RWPE2 (cell line): ENCODE measurements at regions not wholly inside any gene's neighbourhood (a gene's known extent, or its start where the extent isn't known, plus 50 kb on each side); places are given as distances from the start of the nearest gene placed in this dataset.

Source experiments
- ATAC-seq: fragments of 200-7000 bp; cut with Tn5 transposase; 3 replicates; pipeline ENCODE4 v1.9.1; 2021; ENCODE audit warnings: low read depth
- DNase-seq: peaks from one replicate; pipeline ENCODE4 v3.0.0-alpha.2; 2020; ENCODE audit warnings: low spot score
- H3K27ac ChIP-seq: fragments of 450-650 bp; 2 replicates; pipeline ENCODE4 v1.5.1; 2017; ENCODE audit warnings: mild to moderate bottlenecking; ENCODE audit not compliant: poor library complexity, severe bottlenecking
- H3K27me3 ChIP-seq: fragments of 250-450 bp; sonication (Bioruptor Pico); 2 replicates; pipeline ENCODE4 v1.5.1; 2021; ENCODE audit warnings: mild to moderate bottlenecking, moderate library complexity; ENCODE audit not compliant: insufficient read depth, poor library complexity, severe bottlenecking
- H3K36me3 ChIP-seq: fragments of 250-450 bp; sonication (Bioruptor Pico); 2 replicates; pipeline ENCODE4 v1.5.1; 2020; ENCODE audit warnings: low read depth, mild to moderate bottlenecking, moderate library complexity
- H3K4me1 ChIP-seq: fragments of 250-450 bp; sonication (Bioruptor Pico); 2 replicates; pipeline ENCODE4 v1.5.1; 2021; ENCODE audit warnings: mild to moderate bottlenecking, moderate library complexity; ENCODE audit not compliant: insufficient read depth, poor library complexity, severe bottlenecking
- H3K4me3 ChIP-seq: fragments of 250-450 bp; sonication (Bioruptor Pico); 2 replicates; pipeline ENCODE4 v1.5.1; 2021; ENCODE audit warnings: mild to moderate bottlenecking, moderate library complexity; ENCODE audit not compliant: severe bottlenecking
- H3K9me3 ChIP-seq: fragments of 250-450 bp; sonication (Bioruptor Pico); 2 replicates; pipeline ENCODE4 v1.5.1; 2021; ENCODE audit warnings: mild to moderate bottlenecking, moderate library complexity; ENCODE audit not compliant: severe bottlenecking
- CTCF ChIP-seq: fragments of 450-650 bp; IDR thresholded peaks from one replicate; pipeline ENCODE4 v1.5.1; 2017; ENCODE audit warnings: mild to moderate bottlenecking, moderate library complexity; ENCODE audit not compliant: poor library complexity, severe bottlenecking

- no peaks in the 10 kb centered on the region for H3K36me3 ChIP-seq
- no peaks in the 10 kb centered on the region for H3K27me3 ChIP-seq
- H3K9me3 ChIP-seq, result no peaks in the 10 kb centered on the region
- H3K4me3 ChIP-seq, result no peak overlapping the region
- no peak for DNase-seq
- no peak for TF ChIP-seq CTCF
- H3K4me1 ChIP-seq, result no peaks in the 10 kb centered on the region
- no peak for ATAC-seq
- H3K27ac ChIP-seq, result no peak overlapping the region
These were observed 177.6 kb downstream of the STK31 start for GRCh38 chr7:23887660-23888059.

GRCh38 chr7:23888958-23889357, 178.9 kb downstream of the STK31 start:
- Histone ChIP-seq H3K9me3 (no peaks in the 10 kb centered on the region), H3K4me3 (no peak overlapping the region), H3K4me1 (no peaks in the 10 kb centered on the region), H3K27me3 (no peaks in the 10 kb centered on the region), H3K36me3 (no peaks in the 10 kb centered on the region), H3K27ac (no peak overlapping the region)
- ATAC-seq (no peak), DNase-seq (no peak)
- TF ChIP-seq CTCF, result no peak

- no peaks in the 10 kb centered on the region for H3K4me1 ChIP-seq
- DNase-seq (no peak), ATAC-seq (no peak)
- H3K27me3 ChIP-seq, result no peaks in the 10 kb centered on the region
- no peak overlapping the region for H3K27ac ChIP-seq
- H3K4me3 ChIP-seq, result no peak overlapping the region
- no peaks in the 10 kb centered on the region for H3K9me3 ChIP-seq
- no peak for TF ChIP-seq CTCF
- H3K36me3 ChIP-seq, result no peaks in the 10 kb centered on the region
These were observed 179.5 kb downstream of the STK31 start for GRCh38 chr7:23889566-23889965.

GRCh38 chr7:23892019-23892418, 182.0 kb downstream of the STK31 start:
- Histone ChIP-seq H3K4me3 (no peak overlapping the region), H3K27ac (no peak overlapping the region), H3K4me1 (no peaks in the 10 kb centered on the region), H3K9me3 (no peaks in the 10 kb centered on the region), H3K27me3 (no peaks in the 10 kb centered on the region), H3K36me3 (no peaks in the 10 kb centered on the region)
- DNase-seq (no peak), ATAC-seq (no peak)
- TF ChIP-seq CTCF, result no peak

GRCh38 chr7:23893176-23893941, 183.3 kb downstream of the STK31 start:
- 0 out of 3 replicates have a peak, but pooled peaks have one; percentile 26 for ATAC-seq
- Histone ChIP-seq H3K27me3 (no peaks in the 10 kb centered on the region), H3K36me3 (no peaks in the 10 kb centered on the region), H3K9me3 (no peaks in the 10 kb centered on the region), H3K27ac (no peak overlapping the region), H3K4me3 (no peak overlapping the region), H3K4me1 (peaks cover 5% of the 10 kb centered on the region)
- no peak for DNase-seq
- TF ChIP-seq CTCF, result no peak
